ENCODE measurements at regions not wholly inside any gene's neighbourhood (a gene's known extent, or its start where the extent isn't known, plus 50 kb on each side); places are given as distances from the start of the nearest gene placed in this dataset.
A peak's percentile ranks its signal among the peaks of the same experiment; 100 is the strongest.

GRCh38 chr6:140370441-140370840 is 996.0 kb upstream of the CITED2 start:
- Histone ChIP-seq H3K27me3 (ENCODE audit: insufficient read depth, low read length) (no peaks in the 10 kb centered on the region), H3K4me3 (ENCODE audit: insufficient read depth, low read depth, low read length) (no peak overlapping the region), H2AFZ (ENCODE audit: low read depth, low read length) (no peak overlapping the region), H3K4me2 (ENCODE audit: low read length) (no peak overlapping the region), H3K9ac (ENCODE audit: low read length) (no peak overlapping the region), H4K20me1 (ENCODE audit: insufficient read depth, low read length) (no peaks in the 10 kb centered on the region), H3K9me3 (ENCODE audit: insufficient read depth, low read depth, low read length) (no peaks in the 10 kb centered on the region), H3K27ac (ENCODE audit: low read depth, low read length) (no peak overlapping the region), H3K36me3 (ENCODE audit: insufficient read depth, low read length) (no peaks in the 10 kb centered on the region), H3K4me1 (ENCODE audit: insufficient read depth, low read length) (no peaks in the 10 kb centered on the region), H3K79me2 (ENCODE audit: insufficient read depth, low read length) (no peaks in the 10 kb centered on the region)
- Mint-ChIP-seq H3K27ac (ENCODE audit: unreplicated experiment) (no peak overlapping the region), H3K27me3 (ENCODE audit: low read depth, unreplicated experiment) (no peaks in the 10 kb centered on the region), H3K4me1 (ENCODE audit: low read depth, unreplicated experiment) (peaks cover 14% of the 10 kb centered on the region), H3K36me3 (ENCODE audit: low read depth, unreplicated experiment) (no peaks in the 10 kb centered on the region), H3K9me3 (ENCODE audit: unreplicated experiment) (peaks cover 2% of the 10 kb centered on the region), H3K4me3 (ENCODE audit: unreplicated experiment) (no peak overlapping the region)
- TF ChIP-seq EZH2 (IDR thresholded peaks at IDR 0.05; ENCODE audit: insufficient read depth, low read length) = no peak
- TF ChIP-seq CTCF (IDR thresholded peaks at IDR 0.05; ENCODE audit: insufficient read depth, low read depth, low read length) = no peak
- FAIRE-seq (peak; percentile 49), DNase-seq (ENCODE audit: low read depth) (no peak)

GRCh38 chr6:140366991-140367390 is 992.5 kb upstream of the CITED2 start:
- DNase-seq (ENCODE audit: low read depth) = peak; percentile 92
- peaks cover 8% of the 10 kb centered on the region for H3K9me3 ChIP-seq (ENCODE audit: insufficient read depth, low read depth, low read length)
- Mint-ChIP-seq H3K9me3 (ENCODE audit: unreplicated experiment) (peaks cover 5% of the 10 kb centered on the region), H3K4me3 (ENCODE audit: unreplicated experiment) (no peak overlapping the region), H3K36me3 (ENCODE audit: low read depth, unreplicated experiment) (peaks cover 1% of the 10 kb centered on the region), H3K27ac (ENCODE audit: unreplicated experiment) (no peak overlapping the region), H3K27me3 (ENCODE audit: low read depth, unreplicated experiment) (no peaks in the 10 kb centered on the region), H3K4me1 (ENCODE audit: low read depth, unreplicated experiment) (peaks cover 13% of the 10 kb centered on the region)
- TF ChIP-seq EZH2 (IDR thresholded peaks at IDR 0.05; ENCODE audit: insufficient read depth, low read length) = no peak
- TF ChIP-seq CTCF (IDR thresholded peaks at IDR 0.05; ENCODE audit: insufficient read depth, low read depth, low read length) = no peak
- H4K20me1 ChIP-seq (ENCODE audit: insufficient read depth, low read length) = no peaks in the 10 kb centered on the region
- peak; percentile 85 for FAIRE-seq
- no peaks in the 10 kb centered on the region for H3K36me3 ChIP-seq (ENCODE audit: insufficient read depth, low read length)
- peak overlapping the region; percentile 7 for H3K27ac ChIP-seq (ENCODE audit: low read depth, low read length)
- H3K79me2 ChIP-seq (ENCODE audit: insufficient read depth, low read length) = no peaks in the 10 kb centered on the region
- no peaks in the 10 kb centered on the region for H3K27me3 ChIP-seq (ENCODE audit: insufficient read depth, low read length)
- no peak overlapping the region for H3K4me2 ChIP-seq (ENCODE audit: low read length)
- no peak overlapping the region for H3K9ac ChIP-seq (ENCODE audit: low read length)
- no peaks in the 10 kb centered on the region for H3K4me1 ChIP-seq (ENCODE audit: insufficient read depth, low read length)
- no peak overlapping the region for H3K4me3 ChIP-seq (ENCODE audit: insufficient read depth, low read depth, low read length)
- H2AFZ ChIP-seq (ENCODE audit: low read depth, low read length) = no peak overlapping the region

DNA sequence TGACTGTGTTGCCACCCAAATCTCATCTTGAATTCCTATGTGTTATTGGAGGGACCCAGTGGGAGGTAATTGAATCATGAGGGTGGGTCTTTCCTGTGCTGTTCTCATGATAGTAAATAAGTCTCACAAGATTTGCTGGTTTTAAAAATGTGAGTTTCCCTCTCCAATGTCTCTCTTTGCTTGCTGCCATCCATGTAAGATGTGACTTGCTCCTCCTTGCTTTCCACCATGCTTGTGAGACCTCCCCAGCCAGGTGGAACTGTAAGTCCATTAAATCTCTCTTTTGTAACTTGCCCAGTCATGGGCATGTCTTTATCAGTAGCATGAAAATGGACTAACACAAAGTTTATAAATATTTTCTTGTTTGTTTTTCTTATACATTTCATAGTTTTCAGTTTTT is 990.5 kb upstream of the CITED2 start:
- Histone ChIP-seq H3K4me1 (ENCODE audit: insufficient read depth, low read length) (no peaks in the 10 kb centered on the region), H4K20me1 (ENCODE audit: insufficient read depth, low read length) (no peaks in the 10 kb centered on the region), H3K79me2 (ENCODE audit: insufficient read depth, low read length) (no peaks in the 10 kb centered on the region), H3K27ac (ENCODE audit: low read depth, low read length) (no peak overlapping the region), H3K9me3 (ENCODE audit: insufficient read depth, low read depth, low read length) (peaks cover 8% of the 10 kb centered on the region), H3K9ac (ENCODE audit: low read length) (no peak overlapping the region), H3K36me3 (ENCODE audit: insufficient read depth, low read length) (no peaks in the 10 kb centered on the region), H2AFZ (ENCODE audit: low read depth, low read length) (no peak overlapping the region), H3K4me3 (ENCODE audit: insufficient read depth, low read depth, low read length) (no peak overlapping the region), H3K27me3 (ENCODE audit: insufficient read depth, low read length) (no peaks in the 10 kb centered on the region), H3K4me2 (ENCODE audit: low read length) (no peak overlapping the region)
- DNase-seq (ENCODE audit: low read depth) (no peak), FAIRE-seq (no peak)
- no peaks in the 10 kb centered on the region for H3K27me3 Mint-ChIP-seq (ENCODE audit: low read depth, unreplicated experiment)
- TF ChIP-seq CTCF (IDR thresholded peaks at IDR 0.05; ENCODE audit: insufficient read depth, low read depth, low read length) (no peak), EZH2 (IDR thresholded peaks at IDR 0.05; ENCODE audit: insufficient read depth, low read length) (no peak)
- peaks cover 1% of the 10 kb centered on the region for H3K36me3 Mint-ChIP-seq (ENCODE audit: low read depth, unreplicated experiment)
- no peak overlapping the region for H3K4me3 Mint-ChIP-seq (ENCODE audit: unreplicated experiment)
- H3K4me1 Mint-ChIP-seq (ENCODE audit: low read depth, unreplicated experiment) = peaks cover 9% of the 10 kb centered on the region
- no peak overlapping the region for H3K27ac Mint-ChIP-seq (ENCODE audit: unreplicated experiment)
- H3K9me3 Mint-ChIP-seq (ENCODE audit: unreplicated experiment) = peaks cover 5% of the 10 kb centered on the region
